HepG2 (cell line): ENCODE measurements at regions not wholly inside any gene's neighbourhood (a gene's known extent, or its start where the extent isn't known, plus 50 kb on each side); places are given as distances from the start of the nearest gene placed in this dataset.

Source experiments
- CTCF ChIP-seq: sonication (generic); formaldehyde crosslinking; IDR thresholded peaks from 2 replicates; pipeline ENCODE4 v1.5.0; 2020; ENCODE audit warnings: mild to moderate bottlenecking, missing genetic modification reagents, moderate library complexity
- FOXK1 ChIP-seq: sonication (generic); formaldehyde crosslinking; IDR thresholded peaks from 2 replicates; pipeline ENCODE4 v1.4.0; 2020; ENCODE audit warnings: low read depth, missing genetic modification reagents, borderline replicate concordance
- NCOA1 ChIP-seq: sonication (generic); formaldehyde crosslinking; IDR thresholded peaks from 2 replicates; pipeline ENCODE4 v1.9.0; 2021; ENCODE audit warnings: missing genetic modification reagents
- PCBP1 ChIP-seq: fragments of 200-400 bp; formaldehyde crosslinking; IDR thresholded peaks from 2 replicates; pipeline ENCODE4 v1.6.1; 2017; ENCODE audit warnings: mild to moderate bottlenecking, low read depth, low read length, borderline replicate concordance
- PHF20 ChIP-seq: sonication (generic); formaldehyde crosslinking; IDR thresholded peaks from 2 replicates; pipeline ENCODE4 v1.5.0; 2020; ENCODE audit warnings: mild to moderate bottlenecking, missing genetic modification reagents
- POGZ ChIP-seq: sonication (generic); formaldehyde crosslinking; IDR thresholded peaks from 2 replicates; pipeline ENCODE4 v1.4.0; 2020; ENCODE audit warnings: mild to moderate bottlenecking, missing genetic modification reagents
- POLR2A ChIP-seq, 2 experiments: IDR thresholded peaks; 2 replicates each; pipeline ENCODE4 v1.6.1; 2011; ENCODE audit warnings: low read depth in 2 of 2, low read length in 2 of 2, mild to moderate bottlenecking in 1 of 2, moderate library complexity in 1 of 2; ENCODE audit not compliant: insufficient read depth in 1 of 2
- THAP7 ChIP-seq: sonication (generic); formaldehyde crosslinking; IDR thresholded peaks from 2 replicates; pipeline ENCODE4 v1.8.1; 2023; ENCODE audit warnings: mild to moderate bottlenecking, missing genetic modification reagents
- ZBTB3 ChIP-seq: sonication (generic); formaldehyde crosslinking; IDR thresholded peaks from 2 replicates; pipeline ENCODE4 v1.4.0; 2020; ENCODE audit warnings: low read depth, mild to moderate bottlenecking, moderate library complexity, missing genetic modification reagents, borderline replicate concordance
- ZBTB40 ChIP-seq, 2 experiments: fragments of 450-650 bp in 1 of 2; sonication (generic) in 1 of 2; formaldehyde crosslinking in 1 of 2; IDR thresholded peaks; 2 replicates each; pipeline versions ENCODE4 v1.6.1 to v1.8.0; 2016 to 2022; ENCODE audit warnings: antibody characterized with exemption in 1 of 2, mild to moderate bottlenecking in 1 of 2, missing genetic modification reagents in 1 of 2
- ZNF205 ChIP-seq: IDR thresholded peaks from 2 replicates; pipeline ENCODE4 v1.6.1; 2018; ENCODE audit warnings: missing biosample characterization, missing genetic modification reagents
- ZNF280D ChIP-seq: sonication (generic); formaldehyde crosslinking; IDR thresholded peaks from 2 replicates; pipeline ENCODE4 v1.5.1; 2020; ENCODE audit warnings: mild to moderate bottlenecking, missing genetic modification reagents
- ZNF44 ChIP-seq: sonication (generic); formaldehyde crosslinking; IDR thresholded peaks from 2 replicates; pipeline ENCODE4 v1.5.1; 2020; ENCODE audit warnings: mild to moderate bottlenecking, missing genetic modification reagents
- ZNF878 ChIP-seq: sonication (generic); formaldehyde crosslinking; IDR thresholded peaks from 2 replicates; pipeline ENCODE4 v1.8.1; 2023; ENCODE audit warnings: mild to moderate bottlenecking, missing genetic modification reagents, moderate library complexity

GRCh38 chr5:113652161-113652560, 138.7 kb downstream of the YTHDC2 start:
- TF ChIP-seq PHF20 (no peak), FOXK1 (CRISPR knock-in tag) (no peak), ZBTB3 (CRISPR knock-in tag) (no peak), POGZ (CRISPR knock-in tag) (no peak), CTCF (no peak), THAP7 (CRISPR knock-in tag) (no peak), ZNF205 (CRISPR knock-in tag) (no peak), POLR2A (IDR thresholded peaks at IDR 0.05; ENCODE audit: insufficient read depth in 1 of 2, low read depth in 2 of 2, low read length in 2 of 2) (no peak), ZBTB40 (IDR thresholded peaks at IDR 0.05) (no peak), ZBTB40 (CRISPR knock-in tag; IDR thresholded peaks at IDR 0.05) (no peak), PCBP1 (no peak), ZNF878 (CRISPR knock-in tag) (no peak), NCOA1 (CRISPR knock-in tag) (no peak), ZNF280D (CRISPR knock-in tag) (no peak), ZNF44 (CRISPR knock-in tag) (no peak)
